SK-N-SH (cell line): ENCODE measurements at regions not wholly inside any gene's neighbourhood (a gene's known extent, or its start where the extent isn't known, plus 50 kb on each side); places are given as distances from the start of the nearest gene placed in this dataset.

Source experiments
- CTCF ChIA-PET: fragments of 300-600, 350-600 bp; formaldehyde crosslinking; extraction: SDS; loops from one replicate; lab custom pipeline; 2021; lab: Yijun Ruan, JAX
- POLR2A ChIA-PET: fragments of 350-600 bp; sonication (Branson Sonifier 250); formaldehyde crosslinking; extraction: SDS; loops from one replicate; lab custom pipeline; 2020; ENCODE audit warnings: antibody characterized with exemption, inconsistent platforms; lab: Yijun Ruan, JAX
- DNase-seq: peaks from one replicate; pipeline ENCODE4 v3.0.0; 2012
- H2AFZ ChIP-seq: fragments of 200-600 bp; sonication (generic); 2 replicates; pipeline ENCODE4 v1.8.1; 2016; ENCODE audit warnings: antibody characterized with exemption, mild to moderate bottlenecking, low read depth
- H3F3A ChIP-seq: fragments of 200-600 bp; sonication (generic); replicated peaks from 2 replicates; pipeline ENCODE3; 2016; ENCODE audit warnings: antibody characterized with exemption, mild to moderate bottlenecking; ENCODE audit not compliant: insufficient read depth
- H3K27ac ChIP-seq, 2 experiments: fragments of 200-500 bp in 1 of 2; fragments of 200-600 bp in 1 of 2; sonication (Bioruptor generic) in 1 of 2; sonication (generic), shearing (Covaris generic) in 1 of 2; 2 replicates each; pipeline versions ENCODE4 v1.5.1 to v1.6.1; 2014 to 2016; ENCODE audit warnings: low read depth in 2 of 2, inconsistent platforms in 1 of 2, low read length in 1 of 2, mild to moderate bottlenecking in 1 of 2, mixed read lengths in 1 of 2
- H3K27me3 ChIP-seq: fragments of 200-600 bp; sonication (generic), shearing (Covaris generic); 2 replicates; pipeline ENCODE4 v1.6.1; 2016; ENCODE audit warnings: mixed run types; ENCODE audit not compliant: insufficient read depth
- H3K36me3 ChIP-seq, 2 experiments: fragments of 200-500 bp in 1 of 2; fragments of 200-600 bp in 1 of 2; sonication (Bioruptor generic) in 1 of 2; sonication (generic) in 1 of 2; replicated peaks in 1 of 2; 2 replicates each; pipeline versions ENCODE3 to v1.5.1; 2014 to 2016; ENCODE audit warnings: low read length in 1 of 2, mild to moderate bottlenecking in 1 of 2; ENCODE audit not compliant: insufficient read depth in 2 of 2, control insufficient read depth in 1 of 2
- H3K4me1 ChIP-seq, 2 experiments: fragments of 200-500 bp in 1 of 2; fragments of 200-600 bp in 1 of 2; sonication (Bioruptor generic) in 1 of 2; sonication (generic), shearing (Covaris generic) in 1 of 2; 2 replicates each; pipeline versions ENCODE4 v1.5.1 to v1.6.1; 2014 to 2016; ENCODE audit warnings: low read depth in 1 of 2, low read length in 1 of 2, mixed run types in 1 of 2; ENCODE audit not compliant: insufficient read depth in 2 of 2, control insufficient read depth in 1 of 2
- H3K4me2 ChIP-seq: fragments of 200-600 bp; sonication (generic), shearing (Covaris generic); 2 replicates; pipeline ENCODE4 v1.6.1; 2017; ENCODE audit warnings: mixed run types
- H3K4me3 ChIP-seq, 2 experiments: fragments of 200-500 bp in 1 of 2; fragments of 200-600 bp in 1 of 2; sonication (Bioruptor generic) in 1 of 2; sonication (generic), shearing (Covaris generic) in 1 of 2; 2 replicates each; pipeline versions ENCODE4 v1.5.1 to v1.8.1; 2014 to 2016; ENCODE audit warnings: low read depth in 2 of 2, inconsistent platforms in 1 of 2, low read length in 1 of 2, mild to moderate bottlenecking in 1 of 2, mixed read lengths in 1 of 2, moderate library complexity in 1 of 2
- H3K79me2 ChIP-seq: fragments of 200-600 bp; sonication (generic); 2 replicates; pipeline ENCODE4 v1.8.1; 2017; ENCODE audit warnings: mild to moderate bottlenecking; ENCODE audit not compliant: insufficient read depth
- H3K9ac ChIP-seq: fragments of 200-600 bp; sonication (generic); 2 replicates; pipeline ENCODE4 v1.6.1; 2017; ENCODE audit warnings: mixed run types
- H3K9me2 ChIP-seq: fragments of 200-600 bp; sonication (generic); 2 replicates; pipeline ENCODE4 v1.6.1; 2017; ENCODE audit warnings: mixed run types
- H3K9me3 ChIP-seq: fragments of 200-600 bp; sonication (generic); 2 replicates; pipeline ENCODE4 v1.6.1; 2017; ENCODE audit warnings: mixed run types, mild to moderate bottlenecking, moderate library complexity
- H4K20me1 ChIP-seq: fragments of 200-600 bp; sonication (generic); 2 replicates; pipeline ENCODE4 v1.6.1; 2017; ENCODE audit warnings: mild to moderate bottlenecking, mixed run types; ENCODE audit not compliant: insufficient read depth
- EP300 ChIP-seq, 2 experiments: IDR thresholded peaks; 2 replicates each; pipeline versions ENCODE4 v1.4.0 to v1.6.1; 2012; ENCODE audit warnings: borderline replicate concordance in 1 of 2, low read depth in 1 of 2, low read length in 1 of 2
- FOSL2 ChIP-seq: IDR thresholded peaks from 2 replicates; pipeline ENCODE4 v1.4.0; 2012; ENCODE audit warnings: low read depth, mild to moderate bottlenecking, moderate library complexity, borderline replicate concordance
- FOXJ3 ChIP-seq: sonication (generic); formaldehyde crosslinking; IDR thresholded peaks from 2 replicates; pipeline ENCODE4 v1.5.1; 2020; ENCODE audit warnings: mild to moderate bottlenecking, missing genetic modification reagents
- GATA2 ChIP-seq: sonication (generic); formaldehyde crosslinking; IDR thresholded peaks from 2 replicates; pipeline ENCODE4 v1.5.0; 2020; ENCODE audit warnings: mild to moderate bottlenecking, missing genetic modification reagents
- JUND ChIP-seq: IDR thresholded peaks from 2 replicates; pipeline ENCODE4 v1.4.0; 2012
- NFIC ChIP-seq: IDR thresholded peaks from 2 replicates; pipeline ENCODE4 v1.4.0; 2012; ENCODE audit warnings: borderline replicate concordance
- NRF1 ChIP-seq: IDR thresholded peaks from 2 replicates; pipeline ENCODE4 v1.6.1; 2012; ENCODE audit warnings: low read depth, mild to moderate bottlenecking, low read length
- PBX3 ChIP-seq: IDR thresholded peaks from 2 replicates; pipeline ENCODE4; 2012
- RAD21 ChIP-seq: IDR thresholded peaks from 2 replicates; pipeline ENCODE4 v1.6.1; 2012; ENCODE audit warnings: mild to moderate bottlenecking, low read length
- RXRA ChIP-seq: IDR thresholded peaks from 2 replicates; pipeline ENCODE4 v1.4.0; 2012; ENCODE audit warnings: low read depth, mild to moderate bottlenecking, borderline replicate concordance
- TCF12 ChIP-seq: IDR thresholded peaks from 2 replicates; pipeline ENCODE4 v1.4.0; 2012
- TEAD4 ChIP-seq: IDR thresholded peaks from 2 replicates; pipeline ENCODE4 v1.4.0; 2012; ENCODE audit warnings: mild to moderate bottlenecking, borderline replicate concordance; ENCODE audit not compliant: insufficient read depth
- USF2 ChIP-seq: fragments of 150-350 bp; IDR thresholded peaks from 2 replicates; pipeline ENCODE4 v1.6.1; 2017; ENCODE audit warnings: antibody characterized with exemption, low read length, low read depth, borderline replicate concordance
- WGBS: methylation state at CpG from one replicate; pipeline ENCODE4 v1.1.6; 2017; ENCODE audit warnings: low lambda C conversion rate; 5-methylcytosine and 5-hydroxymethylcytosine counted together
- TF ChIP-seq, protein P1 (sequence below): IDR thresholded peaks from 2 replicates; pipeline ENCODE4 v1.6.1; 2012; ENCODE audit warnings: mild to moderate bottlenecking, low read depth, low read length, moderate library complexity
- TF ChIP-seq, protein P2 (sequence below): IDR thresholded peaks from 2 replicates; pipeline ENCODE4 v1.4.0; 2012; ENCODE audit warnings: low read depth

- Histone ChIP-seq H4K20me1 (no peaks in the 10 kb centered on the region), H3K4me3 (no peak overlapping the region), H2AFZ (no peak overlapping the region), H3F3A (peaks cover 18% of the 10 kb centered on the region), H3K36me3 (no peaks in the 10 kb centered on the region), H3K9me2 (no peaks in the 10 kb centered on the region), H3K4me1 (peaks cover 36 to 58% of the 10 kb centered on the region in 2 experiments), H3K9me3 (no peaks in the 10 kb centered on the region), H3K9ac (peak overlapping the region; percentile 14; the same call in 1 of the 2 replicates), H3K4me2 (peak overlapping the region; percentile 59), H3K27me3 (no peaks in the 10 kb centered on the region), H3K79me2 (no peaks in the 10 kb centered on the region), H3K27ac (peak overlapping the region; percentile 96 to 97)
- POLR2A ChIA-PET: no interaction called here
- TF ChIP-seq, protein P1, sequence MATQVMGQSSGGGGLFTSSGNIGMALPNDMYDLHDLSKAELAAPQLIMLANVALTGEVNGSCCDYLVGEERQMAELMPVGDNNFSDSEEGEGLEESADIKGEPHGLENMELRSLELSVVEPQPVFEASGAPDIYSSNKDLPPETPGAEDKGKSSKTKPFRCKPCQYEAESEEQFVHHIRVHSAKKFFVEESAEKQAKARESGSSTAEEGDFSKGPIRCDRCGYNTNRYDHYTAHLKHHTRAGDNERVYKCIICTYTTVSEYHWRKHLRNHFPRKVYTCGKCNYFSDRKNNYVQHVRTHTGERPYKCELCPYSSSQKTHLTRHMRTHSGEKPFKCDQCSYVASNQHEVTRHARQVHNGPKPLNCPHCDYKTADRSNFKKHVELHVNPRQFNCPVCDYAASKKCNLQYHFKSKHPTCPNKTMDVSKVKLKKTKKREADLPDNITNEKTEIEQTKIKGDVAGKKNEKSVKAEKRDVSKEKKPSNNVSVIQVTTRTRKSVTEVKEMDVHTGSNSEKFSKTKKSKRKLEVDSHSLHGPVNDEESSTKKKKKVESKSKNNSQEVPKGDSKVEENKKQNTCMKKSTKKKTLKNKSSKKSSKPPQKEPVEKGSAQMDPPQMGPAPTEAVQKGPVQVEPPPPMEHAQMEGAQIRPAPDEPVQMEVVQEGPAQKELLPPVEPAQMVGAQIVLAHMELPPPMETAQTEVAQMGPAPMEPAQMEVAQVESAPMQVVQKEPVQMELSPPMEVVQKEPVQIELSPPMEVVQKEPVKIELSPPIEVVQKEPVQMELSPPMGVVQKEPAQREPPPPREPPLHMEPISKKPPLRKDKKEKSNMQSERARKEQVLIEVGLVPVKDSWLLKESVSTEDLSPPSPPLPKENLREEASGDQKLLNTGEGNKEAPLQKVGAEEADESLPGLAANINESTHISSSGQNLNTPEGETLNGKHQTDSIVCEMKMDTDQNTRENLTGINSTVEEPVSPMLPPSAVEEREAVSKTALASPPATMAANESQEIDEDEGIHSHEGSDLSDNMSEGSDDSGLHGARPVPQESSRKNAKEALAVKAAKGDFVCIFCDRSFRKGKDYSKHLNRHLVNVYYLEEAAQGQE: no peak
- TF ChIP-seq USF2: no peak
- TF ChIP-seq, protein P2, sequence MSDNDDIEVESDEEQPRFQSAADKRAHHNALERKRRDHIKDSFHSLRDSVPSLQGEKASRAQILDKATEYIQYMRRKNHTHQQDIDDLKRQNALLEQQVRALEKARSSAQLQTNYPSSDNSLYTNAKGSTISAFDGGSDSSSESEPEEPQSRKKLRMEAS: 0 out of 2 replicates have a peak, but pooled peaks have one; percentile 10
- TF ChIP-seq FOXJ3 (CRISPR knock-in tag): no peak
- TF ChIP-seq NFIC: peak; percentile 78
- TF ChIP-seq PBX3: peak; percentile 18; the same call in 1 of the 2 replicates
- TF ChIP-seq RAD21: no peak
- peak; percentile 62; the same call in 1 of the 2 replicates for TF ChIP-seq RXRA
- TF ChIP-seq TEAD4: 0 out of 2 replicates have a peak, but pooled peaks have one; percentile 9
- peak in 1 of 2 experiments; percentile 59; a peak in 1 of 4 replicates for TF ChIP-seq EP300 (IDR thresholded peaks at IDR 0.05; ENCODE audit: borderline replicate concordance in 1 of 2, low read depth in 1 of 2, low read length in 1 of 2)
- TF ChIP-seq JUND: peak; percentile 68; the same call in 1 of the 2 replicates
- TF ChIP-seq TCF12: peak; percentile 49
- TF ChIP-seq NRF1: no peak
- TF ChIP-seq GATA2 (CRISPR knock-in tag): no peak
- TF ChIP-seq FOSL2: peak; percentile 21; the same call in 1 of the 2 replicates
- DNase-seq: no peak
- CTCF ChIA-PET: interaction anchor here (1.5 kb wide), 1 partner anchor 678 kb away, joined by 7 read pairs; no protein-coding TSS in a partner anchor
- 42% methylated on average over 5 of the region's 6 CpGs for WGBS
These were observed 350.0 kb upstream of the NCAM1 start for GRCh38 chr11:112610996-112611750.
